ENCODE measurements at regions not wholly inside any gene's neighbourhood (a gene's known extent, or its start where the extent isn't known, plus 50 kb on each side); places are given as distances from the start of the nearest gene placed in this dataset.

DNA sequence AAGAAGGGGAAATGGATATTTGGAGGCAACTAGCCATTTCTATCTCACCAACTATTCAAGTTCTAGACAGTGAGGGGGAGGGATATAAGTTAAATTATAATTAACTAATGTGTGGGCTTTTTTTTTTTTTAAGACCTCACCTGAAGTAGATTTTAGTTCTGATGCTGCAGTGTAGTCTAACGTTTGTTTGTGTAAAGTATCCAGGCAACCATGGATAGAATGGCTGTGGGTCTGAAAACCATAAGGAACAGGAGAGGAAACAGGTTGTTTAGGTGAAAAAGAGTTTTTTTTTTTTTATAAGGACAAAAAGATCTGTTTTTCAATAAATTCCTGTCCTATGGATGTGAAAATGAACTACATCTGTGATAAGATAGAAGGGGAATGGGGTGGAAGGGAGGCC lies 262.4 kb upstream of the PLET1 start:
- TF ChIP-seq ZNF740 (CRISPR knock-in tag; IDR thresholded peaks at IDR 0.05) (no peak), ATF3 (CRISPR knock-in tag; IDR thresholded peaks at IDR 0.05) (no peak), BHLHE40 (IDR thresholded peaks at IDR 0.05; ENCODE audit: low read length) (no peak)

Data from HepG2 (cell line).